Neural cell (in vitro differentiated cells): ENCODE measurements at regions not wholly inside any gene's neighbourhood (a gene's known extent, or its start where the extent isn't known, plus 50 kb on each side); places are given as distances from the start of the nearest gene placed in this dataset.

Experiments
- EP300 ChIP-seq: fragments of 450-650 bp; conservative IDR thresholded peaks from 2 replicates; pipeline ENCODE4 v1.6.1; 2014; ENCODE audit warnings: antibody characterized with exemption, mild to moderate bottlenecking, moderate library complexity; ENCODE audit not compliant: poor library complexity, severe bottlenecking
- EZH2 ChIP-seq: fragments of 200-600, 300-800 bp; shearing (Covaris generic), sonication (generic); IDR thresholded peaks from 2 replicates; pipeline ENCODE4 v1.6.1; 2014; ENCODE audit warnings: antibody characterized with exemption, low read length, borderline replicate concordance, mild to moderate bottlenecking; ENCODE audit not compliant: insufficient read depth, poor library complexity, severe bottlenecking
- MXI1 ChIP-seq: fragments of 450-650 bp; conservative IDR thresholded peaks from 2 replicates; pipeline ENCODE4 v1.6.1; 2014; ENCODE audit warnings: antibody characterized with exemption, mild to moderate bottlenecking; ENCODE audit not compliant: poor library complexity, severe bottlenecking
- POLR2AphosphoS5 ChIP-seq: IDR thresholded peaks from 2 replicates; pipeline ENCODE4 v1.6.1; 2012
- RAD21 ChIP-seq: fragments of 450-650 bp; conservative IDR thresholded peaks from 2 replicates; pipeline ENCODE4 v1.6.1; 2014; ENCODE audit warnings: antibody characterized with exemption, mild to moderate bottlenecking, moderate library complexity
- REST ChIP-seq: IDR thresholded peaks from 2 replicates; pipeline ENCODE4 v1.6.1; 2012; ENCODE audit warnings: borderline replicate concordance
- TAF1 ChIP-seq: IDR thresholded peaks from 2 replicates; pipeline ENCODE4 v1.6.1; 2012; ENCODE audit warnings: low read depth
- TF ChIP-seq, protein P1 (sequence below): fragments of 450-650 bp; IDR thresholded peaks from 2 replicates; pipeline ENCODE4 v1.5.1; 2014; ENCODE audit warnings: antibody characterized with exemption, mild to moderate bottlenecking, moderate library complexity; ENCODE audit not compliant: poor library complexity, severe bottlenecking

- TF ChIP-seq, protein P1, sequence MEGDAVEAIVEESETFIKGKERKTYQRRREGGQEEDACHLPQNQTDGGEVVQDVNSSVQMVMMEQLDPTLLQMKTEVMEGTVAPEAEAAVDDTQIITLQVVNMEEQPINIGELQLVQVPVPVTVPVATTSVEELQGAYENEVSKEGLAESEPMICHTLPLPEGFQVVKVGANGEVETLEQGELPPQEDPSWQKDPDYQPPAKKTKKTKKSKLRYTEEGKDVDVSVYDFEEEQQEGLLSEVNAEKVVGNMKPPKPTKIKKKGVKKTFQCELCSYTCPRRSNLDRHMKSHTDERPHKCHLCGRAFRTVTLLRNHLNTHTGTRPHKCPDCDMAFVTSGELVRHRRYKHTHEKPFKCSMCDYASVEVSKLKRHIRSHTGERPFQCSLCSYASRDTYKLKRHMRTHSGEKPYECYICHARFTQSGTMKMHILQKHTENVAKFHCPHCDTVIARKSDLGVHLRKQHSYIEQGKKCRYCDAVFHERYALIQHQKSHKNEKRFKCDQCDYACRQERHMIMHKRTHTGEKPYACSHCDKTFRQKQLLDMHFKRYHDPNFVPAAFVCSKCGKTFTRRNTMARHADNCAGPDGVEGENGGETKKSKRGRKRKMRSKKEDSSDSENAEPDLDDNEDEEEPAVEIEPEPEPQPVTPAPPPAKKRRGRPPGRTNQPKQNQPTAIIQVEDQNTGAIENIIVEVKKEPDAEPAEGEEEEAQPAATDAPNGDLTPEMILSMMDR = no peak
- TF ChIP-seq EZH2 (no peak), TAF1 (no peak), EP300 (no peak), MXI1 (no peak), POLR2AphosphoS5 (no peak), RAD21 (no peak), REST (no peak)
Measured at GRCh38 chr3:78091478-78092119, 1051.7 kb downstream of the ROBO2 start.
